ENCODE measurements at regions not wholly inside any gene's neighbourhood (a gene's known extent, or its start where the extent isn't known, plus 50 kb on each side); places are given as distances from the start of the nearest gene placed in this dataset.
"Not testable (repeated sequence)": the region's sequence is repeated elsewhere in the genome, so short reads cannot be mapped to it uniquely, and the experiment has no call there.

- no peak for DNase-seq
Observed at GRCh38 chr5:53160895-53161294, 51.3 kb upstream of the MOCS2 start.

GRCh38 chr5:53161876-53162275 lies 52.3 kb upstream of the MOCS2 start:
- no peak for DNase-seq

- DNase-seq = no peak
Observed at GRCh38 chr5:53164478-53165165, 55.1 kb upstream of the MOCS2 start.

DNA sequence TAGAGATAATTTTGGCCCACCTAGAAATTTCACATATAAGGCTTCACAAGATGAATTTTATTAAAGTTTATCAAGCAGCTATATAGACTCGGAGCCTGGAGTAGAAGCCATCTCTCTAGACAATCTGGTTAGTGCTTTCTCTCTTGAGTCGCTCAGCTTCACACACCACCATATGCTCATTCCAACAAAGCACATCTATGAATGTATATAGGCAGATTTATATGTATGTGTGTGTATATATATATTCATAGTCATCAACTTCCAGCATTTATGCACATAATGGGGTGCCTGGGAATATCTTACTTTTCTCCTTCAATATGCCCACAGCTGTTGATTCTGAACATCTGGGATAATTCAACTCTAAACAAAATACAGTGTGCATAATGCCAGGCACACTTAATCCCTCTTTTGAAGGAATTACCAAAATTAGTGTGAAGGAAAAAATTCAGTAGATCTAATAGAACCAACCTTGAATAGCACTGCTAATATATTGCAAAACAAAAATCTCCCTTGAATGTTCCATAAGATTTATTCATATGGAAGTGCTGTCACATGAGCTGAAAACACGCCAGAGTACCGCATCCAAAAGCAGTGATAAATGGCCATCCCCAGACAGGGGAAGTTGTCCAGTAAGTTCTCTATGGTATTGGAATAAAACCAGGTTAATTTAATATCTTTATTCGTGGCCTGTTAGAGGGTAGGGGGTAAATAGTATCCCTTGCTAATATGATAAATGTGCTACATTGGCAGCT lies 56.0 kb upstream of the MOCS2 start:
- DNase-seq = no peak

DNA sequence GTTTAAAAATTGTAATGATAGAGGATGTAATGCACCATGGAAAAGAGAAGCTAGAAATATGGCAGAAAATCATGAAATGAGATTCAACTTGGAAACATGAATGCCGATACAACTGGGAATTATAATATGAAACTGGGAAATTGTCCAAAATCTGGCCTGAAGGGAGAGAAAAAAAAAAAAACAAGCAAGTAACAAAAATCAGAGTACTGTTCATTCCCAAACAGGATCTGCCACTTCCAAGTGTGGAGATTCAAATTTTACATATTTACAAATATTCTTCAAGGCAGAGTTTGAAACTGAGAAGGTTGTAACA lies 56.6 kb upstream of the MOCS2 start:
- DNase-seq = no peak

DNA sequence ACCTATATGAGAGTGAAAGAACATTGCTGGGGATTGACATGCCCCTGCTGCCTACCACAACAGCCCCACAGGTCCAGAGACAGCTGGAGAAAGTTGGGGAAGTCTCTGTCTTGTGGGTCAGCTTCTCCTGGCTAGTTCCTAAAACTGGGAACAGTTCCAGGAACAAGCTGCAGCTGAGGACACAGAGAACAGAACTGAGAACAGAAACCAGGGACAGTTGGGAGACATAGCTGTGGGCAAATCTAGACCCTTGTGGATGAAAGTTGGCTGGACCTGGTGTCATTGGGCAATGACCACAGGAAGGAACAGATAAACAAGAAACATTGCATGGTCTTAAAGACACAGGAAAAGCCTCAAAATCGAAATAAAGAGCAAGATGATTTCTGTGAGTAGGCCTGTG lies 58.3 kb upstream of the MOCS2 start:
- no peak for DNase-seq

DNA sequence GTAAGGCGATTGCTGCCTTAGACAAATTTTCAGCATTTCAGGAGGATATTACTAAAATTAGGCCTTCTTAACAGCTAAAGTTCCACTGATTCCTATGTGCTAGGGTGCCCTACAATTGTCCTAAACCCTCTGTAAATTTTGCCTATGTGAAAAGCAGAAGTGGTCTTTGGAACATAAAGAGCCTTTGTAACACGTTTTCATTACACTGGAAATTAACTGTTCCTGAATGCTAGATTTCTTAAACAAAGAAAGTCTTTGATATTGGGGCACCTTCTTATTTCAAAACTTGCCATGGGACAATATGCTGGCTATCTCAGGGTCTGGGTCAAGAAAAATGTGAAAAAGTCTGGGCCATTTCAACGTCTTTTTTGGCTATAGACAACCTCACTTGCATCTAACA lies 60.4 kb upstream of the MOCS2 start:
- DNase-seq = no peak

DNA sequence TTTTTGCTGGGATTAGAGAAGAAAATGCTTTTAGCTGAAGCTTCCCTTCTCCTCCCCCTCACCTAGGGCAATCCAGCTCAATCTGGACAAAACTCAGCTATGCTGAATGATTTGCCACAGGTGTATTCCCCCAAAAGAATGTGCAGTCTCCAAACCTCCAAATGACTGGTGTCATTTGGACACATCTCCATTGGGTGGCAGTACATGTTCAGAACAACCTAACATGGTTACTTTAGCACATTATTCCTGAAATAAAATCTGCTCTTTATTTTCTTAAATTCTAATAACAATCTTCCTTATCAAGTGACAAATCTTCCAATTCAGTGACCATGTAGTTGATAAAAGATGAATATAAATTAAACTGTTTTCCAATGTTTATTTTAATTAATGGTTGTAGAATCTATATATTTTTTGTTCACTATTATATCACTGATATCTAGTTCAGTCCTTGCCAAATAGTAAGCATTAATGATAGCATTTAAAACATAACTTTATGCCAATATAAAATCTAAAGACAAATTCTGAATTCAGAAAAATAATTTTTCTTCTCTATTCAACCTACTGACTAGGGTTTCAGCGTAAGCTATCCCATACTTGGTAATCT lies 61.3 kb upstream of the MOCS2 start:
- DNase-seq = peak in 1 of 2 experiments; percentile 23

- not testable (repeated sequence) for DNase-seq
Observed at GRCh38 chr5:53172073-53172472, 62.5 kb upstream of the MOCS2 start.

DNA sequence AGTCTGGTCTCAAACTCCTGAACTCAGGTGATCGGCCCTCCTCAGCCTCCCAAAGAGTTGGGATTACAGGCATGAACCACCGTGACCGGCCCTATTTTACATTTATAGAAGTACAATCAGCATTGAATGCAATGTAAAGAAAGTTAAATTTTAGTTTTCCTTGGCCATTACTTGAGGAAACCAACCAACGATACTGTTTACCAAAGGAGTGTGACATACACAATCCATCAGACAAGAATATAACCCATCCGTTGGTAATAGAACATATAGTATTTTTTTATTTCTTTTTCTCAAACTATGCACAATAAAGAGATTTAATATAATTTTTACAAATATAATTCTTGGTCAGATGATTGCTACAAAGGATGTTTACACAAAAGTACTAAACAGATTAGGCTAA lies 63.1 kb upstream of the MOCS2 start:
- DNase-seq = no peak

DNA sequence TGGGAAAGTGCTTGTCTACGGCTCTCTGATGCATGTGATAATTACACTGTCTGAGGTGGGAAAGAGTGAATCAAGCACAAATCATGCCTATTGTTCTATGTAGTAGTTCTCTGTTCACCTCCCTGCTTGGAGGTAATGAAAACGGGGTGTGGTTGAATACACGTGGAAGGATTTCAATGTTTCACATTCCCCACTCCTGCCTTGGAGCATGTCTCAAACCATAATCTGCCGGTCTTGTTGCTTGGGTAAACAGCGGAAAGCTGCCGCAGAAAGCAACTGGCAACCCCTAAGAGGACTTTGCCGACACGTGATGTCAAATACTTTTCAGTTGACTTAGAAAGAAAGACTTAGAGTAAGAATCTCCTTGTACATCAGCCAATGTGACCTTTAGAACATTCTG lies 63.5 kb upstream of the MOCS2 start:
- no peak for DNase-seq

DNA sequence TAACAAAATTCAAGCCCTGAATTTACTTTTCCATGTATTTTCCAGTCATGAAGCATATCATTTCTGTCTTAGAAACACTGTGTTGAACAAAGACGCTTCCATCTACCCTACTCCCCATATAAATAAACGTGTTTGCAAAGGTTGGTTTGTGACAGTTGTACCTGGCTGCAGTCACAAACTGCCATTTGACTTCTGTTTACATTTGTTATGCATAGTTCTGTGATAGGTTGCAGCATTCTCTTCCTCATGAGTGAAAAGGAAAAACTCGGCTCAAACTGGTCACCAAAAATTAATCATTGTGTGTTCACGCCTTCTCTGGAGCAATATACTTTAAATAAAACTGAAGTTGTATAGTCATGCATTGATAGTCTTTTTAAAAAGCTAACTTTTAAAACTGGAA lies 69.3 kb upstream of the MOCS2 start:
- DNase-seq = no peak

GRCh38 chr5:53179691-53180090 lies 70.1 kb upstream of the MOCS2 start:
- no peak for DNase-seq

GRCh38 chr5:53180538-53180937 lies 71.0 kb upstream of the MOCS2 start:
- no peak for DNase-seq

DNA sequence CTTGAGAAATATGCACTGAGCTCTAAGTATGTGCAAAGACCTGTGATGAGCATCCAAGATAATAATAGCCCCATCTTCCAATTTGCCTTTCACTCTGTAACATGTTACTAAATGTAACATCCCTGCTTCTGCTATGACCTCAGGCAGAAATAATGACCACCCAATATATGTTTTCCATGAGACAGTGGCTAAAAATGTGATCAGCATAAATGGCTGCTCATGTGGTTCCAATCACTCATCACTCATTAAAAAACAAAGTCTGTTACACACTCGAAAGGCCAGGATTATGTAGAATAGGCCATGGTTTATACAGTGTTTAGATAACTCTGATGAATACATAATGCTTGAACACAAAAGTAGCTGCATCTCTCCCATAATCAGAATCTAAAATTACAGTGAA lies 71.4 kb upstream of the MOCS2 start:
- no peak for DNase-seq

GRCh38 chr5:53183880-53184279 lies 74.3 kb upstream of the MOCS2 start:
- DNase-seq = no peak

DNA sequence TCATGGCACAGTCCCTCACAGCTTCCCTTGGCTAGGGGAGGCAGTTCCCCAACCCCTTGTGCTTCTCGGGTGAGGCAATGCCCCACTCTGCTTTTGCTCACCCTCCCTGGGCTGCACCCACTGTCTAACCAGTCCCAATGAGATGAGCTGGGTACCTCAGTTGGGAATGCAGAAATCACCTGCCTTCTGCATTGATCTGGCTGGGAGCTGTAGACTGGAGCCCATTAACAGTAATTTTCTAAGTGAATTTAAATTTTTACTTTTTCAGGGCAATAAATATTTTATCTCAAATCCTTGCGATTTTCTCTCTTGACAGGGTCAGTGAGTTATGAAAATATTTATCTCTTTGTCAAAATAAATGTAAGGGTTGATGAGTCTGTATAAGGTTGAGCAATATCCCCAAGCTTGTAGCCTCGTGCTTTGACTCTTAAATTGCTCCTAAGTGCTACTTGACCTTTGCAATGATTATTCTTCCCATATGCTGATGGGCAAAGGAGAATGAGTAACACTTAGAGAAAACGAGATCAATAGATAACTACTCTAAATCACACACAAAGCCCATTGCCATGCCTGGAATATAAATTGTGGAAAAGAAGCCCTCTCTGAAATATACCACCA lies 82.1 kb upstream of the MOCS2 start:
- DNase-seq = no peak

DNA sequence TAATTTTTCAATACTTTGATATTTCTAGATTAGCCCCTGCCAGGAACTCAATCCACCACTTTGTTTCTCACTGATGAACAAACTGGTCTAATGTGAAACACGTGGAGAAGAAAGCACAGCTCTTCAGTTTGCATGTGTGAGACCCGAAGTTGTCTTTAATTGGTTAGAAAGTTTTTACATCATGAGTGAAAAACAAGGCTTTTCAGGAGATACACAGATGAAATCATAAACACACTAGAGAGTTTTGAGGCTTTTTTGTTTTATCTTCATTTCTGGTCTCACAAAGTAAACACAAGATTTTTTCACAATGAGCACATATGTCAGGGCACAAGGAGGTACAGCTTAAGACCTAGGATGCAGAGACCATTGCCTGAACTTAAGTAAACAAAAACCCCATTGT lies 84.5 kb upstream of the MOCS2 start:
- DNase-seq = no peak

- no peak for DNase-seq
Observed at GRCh38 chr5:53199882-53200281, 90.3 kb upstream of the MOCS2 start.

- no peak for DNase-seq
Observed at GRCh38 chr5:53200306-53200705, 90.7 kb upstream of the MOCS2 start.

DNA sequence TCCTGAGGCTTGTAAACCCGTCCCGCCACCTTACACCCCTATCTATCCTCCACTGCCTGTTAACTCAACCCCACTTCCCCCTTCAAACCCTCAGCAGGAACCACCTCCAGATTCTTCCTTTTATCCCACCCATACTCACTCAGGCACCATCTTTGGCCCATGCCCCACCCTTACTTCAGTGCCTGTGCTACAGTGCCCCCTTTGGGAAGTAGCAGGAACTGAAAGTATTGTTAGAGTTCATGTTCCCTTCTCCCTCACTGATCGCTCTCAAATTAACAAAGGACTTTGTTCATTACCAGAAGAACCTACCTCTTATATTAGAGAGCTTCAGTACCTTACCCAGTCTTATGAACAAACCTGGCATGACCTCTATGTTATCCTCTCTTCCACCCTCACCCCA lies 92.2 kb upstream of the MOCS2 start:
- no peak for DNase-seq

DNA sequence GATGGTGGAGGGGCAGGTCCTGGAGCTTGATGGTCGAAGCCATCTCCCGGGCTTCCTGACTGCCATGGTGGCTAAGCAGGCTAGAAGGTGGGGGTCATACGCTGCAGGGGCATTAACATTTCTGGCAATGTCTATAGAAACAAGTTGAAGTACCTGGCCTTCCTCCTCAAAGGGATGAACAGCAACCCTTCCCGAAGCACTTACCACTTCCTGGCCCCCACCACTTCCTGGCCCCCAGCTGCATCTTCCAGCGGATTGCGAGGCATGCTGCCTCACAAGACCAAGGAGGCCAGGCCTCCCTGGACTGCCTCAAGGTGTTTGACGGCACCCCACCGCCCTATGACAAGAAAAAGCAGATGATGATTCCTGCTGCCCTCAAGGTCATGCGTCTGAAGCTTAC lies 97.0 kb upstream of the MOCS2 start:
- DNase-seq = no peak

DNA sequence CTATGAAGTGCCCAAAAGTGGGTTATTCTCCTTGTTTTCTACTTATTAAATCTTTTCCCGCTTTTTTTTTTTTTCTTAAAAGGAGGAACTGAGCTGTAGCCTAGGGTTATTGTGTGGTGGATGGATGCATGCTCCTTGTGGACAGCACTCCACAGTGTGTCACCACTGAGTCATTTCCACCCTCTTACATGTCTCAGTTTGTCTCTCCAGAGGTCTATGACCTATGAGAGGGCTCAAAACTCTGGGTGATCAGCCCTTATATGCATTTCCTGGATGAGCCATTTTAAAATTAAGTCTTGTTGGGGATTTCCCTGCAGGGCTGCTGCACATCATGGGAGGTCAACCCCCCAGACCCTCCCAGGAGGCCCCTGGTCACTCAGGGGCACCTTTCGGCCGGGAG lies 102.2 kb upstream of the MOCS2 start:
- DNase-seq = no peak

GRCh38 chr5:53219174-53219573 lies 109.6 kb upstream of the MOCS2 start:
- DNase-seq = no peak

Data from NCI-H446 (cell line).